Stimulated activated CD4-positive, alpha-beta T cell treated with anti-CD3 and anti-CD28 coated beads, Interleukin-4, amount 100 ng/mL, for 1 hour (primary cell): ENCODE measurements at regions not wholly inside any gene's neighbourhood (a gene's known extent, or its start where the extent isn't known, plus 50 kb on each side); places are given as distances from the start of the nearest gene placed in this dataset.
"Not testable (repeated sequence)": the region's sequence is repeated elsewhere in the genome, so short reads cannot be mapped to it uniquely, and the experiment has no call there.

Experiments
- DNase-seq: peaks from one replicate; pipeline ENCODE4 v3.0.0-alpha.2; 2020

- DNase-seq = no peak
Measured at GRCh38 chr10:61262486-61263261, 190.5 kb downstream of the TMEM26 start.

GRCh38 chr10:61257956-61258496 is 195.2 kb downstream of the TMEM26 start:
- no peak for DNase-seq

- DNase-seq = no peak
Measured at GRCh38 chr10:61257136-61257535, 196.0 kb downstream of the TMEM26 start.

GRCh38 chr10:61252326-61252725 is 200.9 kb downstream of the TMEM26 start:
- not testable (repeated sequence) for DNase-seq

- DNase-seq = no peak
Measured at GRCh38 chr10:61251089-61251488, 202.1 kb downstream of the TMEM26 start.

- no peak for DNase-seq
Measured at GRCh38 chr10:61250131-61250530, 203.1 kb downstream of the TMEM26 start.

- no peak for DNase-seq
Measured at GRCh38 chr10:61248013-61248412, 205.2 kb downstream of the TMEM26 start.

- DNase-seq = no peak
Measured at GRCh38 chr10:61244261-61244775, 208.9 kb downstream of the TMEM26 start.

GRCh38 chr10:61232780-61233179 is 220.4 kb downstream of the TMEM26 start:
- no peak for DNase-seq

GRCh38 chr10:61225939-61226338 is 227.2 kb downstream of the TMEM26 start:
- no peak for DNase-seq

GRCh38 chr10:61223576-61223975 is 229.6 kb downstream of the TMEM26 start:
- no peak for DNase-seq

- no peak for DNase-seq
Measured at GRCh38 chr10:61219696-61220095, 233.5 kb downstream of the TMEM26 start.

- no peak for DNase-seq
Measured at GRCh38 chr10:61217851-61218565, 235.2 kb downstream of the TMEM26 start.

- no peak for DNase-seq
Measured at GRCh38 chr10:61215246-61215645, 237.9 kb downstream of the TMEM26 start.

- no peak for DNase-seq
Measured at GRCh38 chr10:61211468-61211867, 241.7 kb downstream of the TMEM26 start.

GRCh38 chr10:61197057-61197456 is 253.1 kb upstream of the RHOBTB1 start:
- no peak for DNase-seq

- no peak for DNase-seq
Measured at GRCh38 chr10:61195211-61195610, 251.2 kb upstream of the RHOBTB1 start.

- DNase-seq = not testable (repeated sequence)
Measured at GRCh38 chr10:61192589-61192988, 248.6 kb upstream of the RHOBTB1 start.

GRCh38 chr10:61192042-61192441 is 248.1 kb upstream of the RHOBTB1 start:
- DNase-seq = no peak

GRCh38 chr10:61189912-61190311 is 245.9 kb upstream of the RHOBTB1 start:
- DNase-seq = no peak

- no peak for DNase-seq
Measured at GRCh38 chr10:61188691-61189090, 244.7 kb upstream of the RHOBTB1 start.

GRCh38 chr10:61188101-61188500 is 244.1 kb upstream of the RHOBTB1 start:
- no peak for DNase-seq

GRCh38 chr10:61187601-61188000 is 243.6 kb upstream of the RHOBTB1 start:
- DNase-seq = no peak

- DNase-seq = no peak
Measured at GRCh38 chr10:61186408-61186807, 242.4 kb upstream of the RHOBTB1 start.
